K562 (cell line): ENCODE measurements at regions not wholly inside any gene's neighbourhood (a gene's known extent, or its start where the extent isn't known, plus 50 kb on each side); places are given as distances from the start of the nearest gene placed in this dataset.

Experiments
- ATAC-seq: fragments of 200-7000 bp; cut with Tn5 transposase; 3 replicates; pipeline ENCODE4 v1.9.1; 2020; ENCODE audit warnings: moderate library complexity
- BruUV-seq: library from RNA; stranded (reverse); fragments of 400-500 nt; replicated peaks from 2 replicates; lab custom pipeline; 2021; lab: Mats Ljungman, UMichigan
- CTCF ChIA-PET: fragments of 300-600 bp; formaldehyde crosslinking; extraction: SDS; loops from one replicate; lab custom pipeline; 2021; ENCODE audit warnings: low intra/inter-chr PET ratio; lab: Yijun Ruan, JAX
- POLR2A ChIA-PET: fragments of 300-600, 350-650 bp; sonication (Branson Sonifier 250); formaldehyde crosslinking; extraction: SDS; loops from one replicate; lab custom pipeline; 2021; ENCODE audit warnings: antibody characterized with exemption, inconsistent platforms; lab: Yijun Ruan, JAX
- DNase-seq, 4 experiments: peaks; one replicate each; pipeline versions ENCODE4 v3.0.0 to v3.0.0-alpha.2; 2011 to 2018; ENCODE audit warnings: low spot score in 3 of 4, mixed read lengths in 3 of 4; ENCODE audit errors: extremely low read depth in 1 of 4
- FAIRE-seq: peaks from 2 replicates; lab custom pipeline; 2011; peaks lifted over from hg19 to GRCh38; lab: Jason Lieb, UNC
- H2AFZ ChIP-seq: 2 replicates; pipeline ENCODE4 v1.6.0; 2011; ENCODE audit warnings: low read depth, low read length, control low read depth, inconsistent platforms
- H3K27ac ChIP-seq: fragments of 200-600 bp; 3 replicates; pipeline ENCODE4 v1.8.0; 2011; ENCODE audit warnings: low read depth, mild to moderate bottlenecking, control low read depth, inconsistent platforms, low read length, moderate library complexity, mixed read lengths; ENCODE audit errors: extremely low read depth
- H3K27me3 ChIP-seq, 2 experiments: fragments of 300-600 bp in 1 of 2; 2 replicates in 1 of 2; 3 replicates in 1 of 2; pipeline versions ENCODE4 v1.6.0 to v1.8.0; 2011; ENCODE audit warnings: inconsistent platforms in 2 of 2, low read length in 2 of 2, mild to moderate bottlenecking in 1 of 2, mixed read lengths in 1 of 2, moderate library complexity in 1 of 2; ENCODE audit not compliant: control insufficient read depth in 2 of 2, insufficient read depth in 2 of 2
- H3K36me3 ChIP-seq: fragments of 300-600 bp; 3 replicates; pipeline ENCODE4 v1.8.0; 2011; ENCODE audit warnings: mild to moderate bottlenecking, low read length, inconsistent platforms; ENCODE audit not compliant: control insufficient read depth, insufficient read depth
- H3K4me1 ChIP-seq, 2 experiments: fragments of 200-600 bp in 1 of 2; replicated peaks in 1 of 2; 2 replicates in 1 of 2; 3 replicates in 1 of 2; pipeline versions ENCODE4 v1.5.1 to v1.8.0; 2011; ENCODE audit warnings: inconsistent platforms in 2 of 2, low read length in 2 of 2, mild to moderate bottlenecking in 1 of 2, mixed read lengths in 1 of 2, moderate library complexity in 1 of 2; ENCODE audit not compliant: control insufficient read depth in 2 of 2, insufficient read depth in 2 of 2
- H3K4me2 ChIP-seq: 2 replicates; pipeline ENCODE4 v1.6.1; 2011; ENCODE audit warnings: low read length, control low read depth, inconsistent platforms, mixed read lengths; ENCODE audit not compliant: insufficient read depth
- H3K4me3 ChIP-seq: fragments of 200-600 bp; sonication (generic), shearing (Covaris generic); 2 replicates; pipeline ENCODE4 v1.5.1; 2016; ENCODE audit warnings: control low read depth, inconsistent platforms
- H3K79me2 ChIP-seq: fragments of 200-600 bp; 3 replicates; pipeline ENCODE4 v1.8.0; 2011; ENCODE audit warnings: low read length, inconsistent platforms; ENCODE audit not compliant: control insufficient read depth, insufficient read depth
- H3K9ac ChIP-seq, 2 experiments: 2 replicates each; pipeline versions ENCODE4 v1.6.0 to v1.6.1; 2011; ENCODE audit warnings: low read depth in 2 of 2, low read length in 2 of 2, control low read depth in 1 of 2, inconsistent platforms in 1 of 2, mild to moderate bottlenecking in 1 of 2, mixed read lengths in 1 of 2; ENCODE audit not compliant: insufficient read depth in 1 of 2
- H3K9me1 ChIP-seq: one replicate; pipeline ENCODE4 v1.6.0; 2011; ENCODE audit warnings: inconsistent platforms, mild to moderate bottlenecking, low read length, moderate library complexity; ENCODE audit not compliant: control insufficient read depth, insufficient read depth
- H3K9me3 ChIP-seq: replicated peaks from 2 replicates; pipeline ENCODE4 v1.5.1; 2011; ENCODE audit warnings: low read depth, low read length, inconsistent platforms; ENCODE audit not compliant: control insufficient read depth, insufficient read depth
- H4K20me1 ChIP-seq: replicated peaks from 2 replicates; pipeline ENCODE4 v1.6.1; 2011; ENCODE audit warnings: low read length, inconsistent platforms, mixed read lengths; ENCODE audit not compliant: control insufficient read depth, insufficient read depth
- ARNT ChIP-seq, 2 experiments: fragments of 450-650 bp; IDR thresholded peaks; 2 replicates each; pipeline ENCODE4 v1.6.1; 2016; ENCODE audit warnings: mild to moderate bottlenecking in 1 of 2
- BCOR ChIP-seq: fragments of 450-650 bp; IDR thresholded peaks from 2 replicates; pipeline ENCODE4 v1.6.1; 2016
- ELF1 ChIP-seq: fragments of 200-800 bp; sonication (Bioruptor generic); IDR thresholded peaks from 2 replicates; pipeline ENCODE4 v1.6.1; 2016; ENCODE audit warnings: missing genetic modification characterization, missing compliant biosample characterization
- GTF2A2 ChIP-seq: IDR thresholded peaks from 2 replicates; pipeline ENCODE4 v1.6.1; 2016; ENCODE audit warnings: mild to moderate bottlenecking, missing genetic modification characterization, missing compliant biosample characterization
- HNRNPK ChIP-seq: fragments of 200-400 bp; formaldehyde crosslinking; IDR thresholded peaks from one replicate; pipeline ENCODE4 v1.6.1; 2018; ENCODE audit warnings: mild to moderate bottlenecking, low read depth, low read length; ENCODE audit not compliant: poor library complexity, severe bottlenecking
- MCM3 ChIP-seq: fragments of 450-650 bp; IDR thresholded peaks from 2 replicates; pipeline ENCODE4 v1.6.1; 2016
- MED1 ChIP-seq: sonication (generic); formaldehyde crosslinking; IDR thresholded peaks from 2 replicates; pipeline ENCODE4 v1.8.1; 2023; ENCODE audit warnings: missing genetic modification reagents, borderline replicate concordance
- NUFIP1 ChIP-seq: fragments of 450-650 bp; IDR thresholded peaks from 2 replicates; pipeline ENCODE4 v1.6.1; 2018; ENCODE audit not compliant: partially characterized antibody
- POLR2G ChIP-seq: fragments of 200-400 bp; formaldehyde crosslinking; IDR thresholded peaks from 2 replicates; pipeline ENCODE4 v1.6.1; 2017; ENCODE audit warnings: low read depth, mild to moderate bottlenecking, antibody characterized with exemption, low read length, moderate library complexity
- SETDB1 ChIP-seq: IDR thresholded peaks from one replicate; pipeline ENCODE4 v1.6.1; 2012; ENCODE audit warnings: low read length, control low read depth, inconsistent platforms
- TAF7 ChIP-seq: fragments of 450-650 bp; IDR thresholded peaks from 2 replicates; pipeline ENCODE4 v1.6.1; 2016; ENCODE audit warnings: missing genetic modification characterization, missing compliant biosample characterization
- WGBS: fragments of 100-300 bp; shearing (Covaris generic); methylation state at CpG from one replicate; pipeline ENCODE4 v1.1.6; 2016; ENCODE audit warnings: low coverage, mixed read lengths; ENCODE audit not compliant: insufficient coverage; ENCODE audit errors: missing lambda C conversion rate; 5-methylcytosine and 5-hydroxymethylcytosine counted together
- in situ Hi-C: fragments of 300-500 bp; cut with MboI; formaldehyde crosslinking; loops from 4 replicates; pipeline ENCODE4 v1.15.0; 2018; ENCODE audit warnings: inconsistent platforms, mixed read lengths
- intact Hi-C: fragments of 100-400 bp; cut with micrococcal nuclease; formaldehyde crosslinking; loops from 2 replicates; pipeline ENCODE4 v1.14.2; 2022
- TF ChIP-seq, protein P1 (sequence below): fragments of 450-650 bp; IDR thresholded peaks from one replicate; pipeline ENCODE4 v1.6.1; 2018; ENCODE audit warnings: mild to moderate bottlenecking, moderate library complexity; ENCODE audit not compliant: partially characterized antibody
- TF ChIP-seq, protein P2 (sequence below): IDR thresholded peaks from 3 replicates; pipeline ENCODE4 v1.6.1; 2011; ENCODE audit warnings: borderline replicate concordance, mild to moderate bottlenecking, moderate library complexity; ENCODE audit not compliant: insufficient read length; ENCODE audit errors: extremely low read depth
- TF ChIP-seq, protein P3 (sequence below): sonication (generic); formaldehyde crosslinking; IDR thresholded peaks from 2 replicates; pipeline ENCODE4 v1.8.0; 2022; ENCODE audit warnings: mild to moderate bottlenecking, missing genetic modification reagents
- TF ChIP-seq, protein P4 (sequence below): fragments of 450-650 bp; formaldehyde crosslinking; IDR thresholded peaks from 2 replicates; pipeline ENCODE4 v1.4.0; 2020; ENCODE audit warnings: mild to moderate bottlenecking, moderate library complexity

DNA sequence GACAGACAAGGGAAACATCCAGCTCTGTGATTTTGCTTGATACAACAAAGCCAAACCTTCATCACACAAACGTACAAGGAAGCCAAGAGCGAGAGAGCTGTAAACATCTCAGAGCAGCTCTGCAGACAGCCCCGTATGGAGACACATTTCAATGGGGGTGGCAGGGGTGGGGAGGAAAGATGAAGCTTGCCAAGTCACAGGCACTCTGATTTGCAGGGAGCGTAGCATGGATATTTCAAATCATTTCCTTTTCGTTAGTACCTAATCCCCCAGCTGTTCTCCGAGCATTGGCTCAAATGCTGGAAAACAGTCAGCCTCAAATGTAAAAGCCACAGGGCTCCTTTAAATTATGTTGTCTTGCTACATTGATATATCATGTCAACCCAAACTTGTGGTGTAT is 458.9 kb upstream of the CADM1 start:
- no peak for FAIRE-seq
- DNase-seq: no peak
- in situ Hi-C loops: no loop called here
- CTCF ChIA-PET: no interaction called here
- intact Hi-C loops: no loop called here
- Histone ChIP-seq H3K4me3 (no peak overlapping the region), H3K9me1 (no peaks in the 10 kb centered on the region), H3K36me3 (no peaks in the 10 kb centered on the region), H3K4me1 (no peaks in the 10 kb centered on the region), H3K9me3 (no peaks in the 10 kb centered on the region), H3K27me3 (peaks cover 10 to 14% of the 10 kb centered on the region in 2 experiments; a peak in 4 of 5 replicates), H3K79me2 (no peaks in the 10 kb centered on the region), H2AFZ (no peak overlapping the region), H3K4me2 (no peak overlapping the region), H4K20me1 (no peaks in the 10 kb centered on the region), H3K9ac (no peak overlapping the region), H3K27ac (no peak overlapping the region)
- 0% methylated on average over 6 of the region's 6 CpGs for WGBS
- BruUV-seq: no TSS peak
- POLR2A ChIA-PET: no interaction called here
- no peak for ATAC-seq
- TF ChIP-seq, protein P1, sequence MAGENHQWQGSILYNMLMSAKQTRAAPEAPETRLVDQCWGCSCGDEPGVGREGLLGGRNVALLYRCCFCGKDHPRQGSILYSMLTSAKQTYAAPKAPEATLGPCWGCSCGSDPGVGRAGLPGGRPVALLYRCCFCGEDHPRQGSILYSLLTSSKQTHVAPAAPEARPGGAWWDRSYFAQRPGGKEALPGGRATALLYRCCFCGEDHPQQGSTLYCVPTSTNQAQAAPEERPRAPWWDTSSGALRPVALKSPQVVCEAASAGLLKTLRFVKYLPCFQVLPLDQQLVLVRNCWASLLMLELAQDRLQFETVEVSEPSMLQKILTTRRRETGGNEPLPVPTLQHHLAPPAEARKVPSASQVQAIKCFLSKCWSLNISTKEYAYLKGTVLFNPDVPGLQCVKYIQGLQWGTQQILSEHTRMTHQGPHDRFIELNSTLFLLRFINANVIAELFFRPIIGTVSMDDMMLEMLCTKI: no peak
- TF ChIP-seq, protein P2, sequence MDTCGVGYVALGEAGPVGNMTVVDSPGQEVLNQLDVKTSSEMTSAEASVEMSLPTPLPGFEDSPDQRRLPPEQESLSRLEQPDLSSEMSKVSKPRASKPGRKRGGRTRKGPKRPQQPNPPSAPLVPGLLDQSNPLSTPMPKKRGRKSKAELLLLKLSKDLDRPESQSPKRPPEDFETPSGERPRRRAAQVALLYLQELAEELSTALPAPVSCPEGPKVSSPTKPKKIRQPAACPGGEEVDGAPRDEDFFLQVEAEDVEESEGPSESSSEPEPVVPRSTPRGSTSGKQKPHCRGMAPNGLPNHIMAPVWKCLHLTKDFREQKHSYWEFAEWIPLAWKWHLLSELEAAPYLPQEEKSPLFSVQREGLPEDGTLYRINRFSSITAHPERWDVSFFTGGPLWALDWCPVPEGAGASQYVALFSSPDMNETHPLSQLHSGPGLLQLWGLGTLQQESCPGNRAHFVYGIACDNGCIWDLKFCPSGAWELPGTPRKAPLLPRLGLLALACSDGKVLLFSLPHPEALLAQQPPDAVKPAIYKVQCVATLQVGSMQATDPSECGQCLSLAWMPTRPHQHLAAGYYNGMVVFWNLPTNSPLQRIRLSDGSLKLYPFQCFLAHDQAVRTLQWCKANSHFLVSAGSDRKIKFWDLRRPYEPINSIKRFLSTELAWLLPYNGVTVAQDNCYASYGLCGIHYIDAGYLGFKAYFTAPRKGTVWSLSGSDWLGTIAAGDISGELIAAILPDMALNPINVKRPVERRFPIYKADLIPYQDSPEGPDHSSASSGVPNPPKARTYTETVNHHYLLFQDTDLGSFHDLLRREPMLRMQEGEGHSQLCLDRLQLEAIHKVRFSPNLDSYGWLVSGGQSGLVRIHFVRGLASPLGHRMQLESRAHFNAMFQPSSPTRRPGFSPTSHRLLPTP: no peak
- no peak for TF ChIP-seq HNRNPK
- TF ChIP-seq ARNT (IDR thresholded peaks at IDR 0.05): no peak
- no peak for TF ChIP-seq BCOR
- TF ChIP-seq MCM3: no peak
- TF ChIP-seq GTF2A2 (tag): no peak
- no peak for TF ChIP-seq SETDB1
- TF ChIP-seq, protein P3, sequence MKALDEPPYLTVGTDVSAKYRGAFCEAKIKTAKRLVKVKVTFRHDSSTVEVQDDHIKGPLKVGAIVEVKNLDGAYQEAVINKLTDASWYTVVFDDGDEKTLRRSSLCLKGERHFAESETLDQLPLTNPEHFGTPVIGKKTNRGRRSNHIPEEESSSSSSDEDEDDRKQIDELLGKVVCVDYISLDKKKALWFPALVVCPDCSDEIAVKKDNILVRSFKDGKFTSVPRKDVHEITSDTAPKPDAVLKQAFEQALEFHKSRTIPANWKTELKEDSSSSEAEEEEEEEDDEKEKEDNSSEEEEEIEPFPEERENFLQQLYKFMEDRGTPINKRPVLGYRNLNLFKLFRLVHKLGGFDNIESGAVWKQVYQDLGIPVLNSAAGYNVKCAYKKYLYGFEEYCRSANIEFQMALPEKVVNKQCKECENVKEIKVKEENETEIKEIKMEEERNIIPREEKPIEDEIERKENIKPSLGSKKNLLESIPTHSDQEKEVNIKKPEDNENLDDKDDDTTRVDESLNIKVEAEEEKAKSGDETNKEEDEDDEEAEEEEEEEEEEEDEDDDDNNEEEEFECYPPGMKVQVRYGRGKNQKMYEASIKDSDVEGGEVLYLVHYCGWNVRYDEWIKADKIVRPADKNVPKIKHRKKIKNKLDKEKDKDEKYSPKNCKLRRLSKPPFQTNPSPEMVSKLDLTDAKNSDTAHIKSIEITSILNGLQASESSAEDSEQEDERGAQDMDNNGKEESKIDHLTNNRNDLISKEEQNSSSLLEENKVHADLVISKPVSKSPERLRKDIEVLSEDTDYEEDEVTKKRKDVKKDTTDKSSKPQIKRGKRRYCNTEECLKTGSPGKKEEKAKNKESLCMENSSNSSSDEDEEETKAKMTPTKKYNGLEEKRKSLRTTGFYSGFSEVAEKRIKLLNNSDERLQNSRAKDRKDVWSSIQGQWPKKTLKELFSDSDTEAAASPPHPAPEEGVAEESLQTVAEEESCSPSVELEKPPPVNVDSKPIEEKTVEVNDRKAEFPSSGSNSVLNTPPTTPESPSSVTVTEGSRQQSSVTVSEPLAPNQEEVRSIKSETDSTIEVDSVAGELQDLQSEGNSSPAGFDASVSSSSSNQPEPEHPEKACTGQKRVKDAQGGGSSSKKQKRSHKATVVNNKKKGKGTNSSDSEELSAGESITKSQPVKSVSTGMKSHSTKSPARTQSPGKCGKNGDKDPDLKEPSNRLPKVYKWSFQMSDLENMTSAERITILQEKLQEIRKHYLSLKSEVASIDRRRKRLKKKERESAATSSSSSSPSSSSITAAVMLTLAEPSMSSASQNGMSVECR (CRISPR knock-in tag): no peak
- TF ChIP-seq, protein P4, sequence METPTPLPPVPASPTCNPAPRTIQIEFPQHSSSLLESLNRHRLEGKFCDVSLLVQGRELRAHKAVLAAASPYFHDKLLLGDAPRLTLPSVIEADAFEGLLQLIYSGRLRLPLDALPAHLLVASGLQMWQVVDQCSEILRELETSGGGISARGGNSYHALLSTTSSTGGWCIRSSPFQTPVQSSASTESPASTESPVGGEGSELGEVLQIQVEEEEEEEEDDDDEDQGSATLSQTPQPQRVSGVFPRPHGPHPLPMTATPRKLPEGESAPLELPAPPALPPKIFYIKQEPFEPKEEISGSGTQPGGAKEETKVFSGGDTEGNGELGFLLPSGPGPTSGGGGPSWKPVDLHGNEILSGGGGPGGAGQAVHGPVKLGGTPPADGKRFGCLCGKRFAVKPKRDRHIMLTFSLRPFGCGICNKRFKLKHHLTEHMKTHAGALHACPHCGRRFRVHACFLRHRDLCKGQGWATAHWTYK (CRISPR knock-in tag): no peak
- TF ChIP-seq NUFIP1: no peak
- no peak for TF ChIP-seq TAF7
- TF ChIP-seq ELF1: no peak
- TF ChIP-seq MED1 (CRISPR knock-in tag): no peak
- TF ChIP-seq POLR2G: no peak
